HAP-1 (cell line): ENCODE measurements at regions not wholly inside any gene's neighbourhood (a gene's known extent, or its start where the extent isn't known, plus 50 kb on each side); places are given as distances from the start of the nearest gene placed in this dataset.

Experiments used
- DNase-seq, 2 experiments: peaks; one replicate each; pipeline ENCODE4 v3.0.0-alpha.2; 2016 to 2020; ENCODE audit warnings: low spot score in 2 of 2
- H3K27me3 ChIP-seq: fragments of 250-450 bp; sonication (Bioruptor Pico); 2 replicates; pipeline ENCODE4 v1.5.1; 2020; ENCODE audit warnings: low read depth, mild to moderate bottlenecking, moderate library complexity
- H3K36me3 ChIP-seq: fragments of 250-450 bp; sonication (Bioruptor Pico); replicated peaks from 2 replicates; pipeline ENCODE4 v1.5.1; 2020; ENCODE audit warnings: mild to moderate bottlenecking
- H3K4me1 ChIP-seq: fragments of 250-450 bp; sonication (Bioruptor Pico); 2 replicates; pipeline ENCODE4 v1.5.1; 2020; ENCODE audit warnings: mild to moderate bottlenecking
- H3K4me3 ChIP-seq: fragments of 250-450 bp; sonication (Bioruptor Pico); 2 replicates; pipeline ENCODE4 v1.5.1; 2020; ENCODE audit warnings: mild to moderate bottlenecking, moderate library complexity
- H3K9me3 ChIP-seq: fragments of 250-450 bp; sonication (Bioruptor Pico); 2 replicates; pipeline ENCODE4 v1.5.1; 2020; ENCODE audit warnings: mild to moderate bottlenecking, moderate library complexity
- in situ Hi-C: fragments of 300-500 bp; cut with MboI; formaldehyde crosslinking; loops from 3 replicates; pipeline ENCODE4 v1.14.3; 2020; ENCODE audit warnings: low sequenced_read_pairs, inconsistent platforms, mixed read lengths

DNA sequence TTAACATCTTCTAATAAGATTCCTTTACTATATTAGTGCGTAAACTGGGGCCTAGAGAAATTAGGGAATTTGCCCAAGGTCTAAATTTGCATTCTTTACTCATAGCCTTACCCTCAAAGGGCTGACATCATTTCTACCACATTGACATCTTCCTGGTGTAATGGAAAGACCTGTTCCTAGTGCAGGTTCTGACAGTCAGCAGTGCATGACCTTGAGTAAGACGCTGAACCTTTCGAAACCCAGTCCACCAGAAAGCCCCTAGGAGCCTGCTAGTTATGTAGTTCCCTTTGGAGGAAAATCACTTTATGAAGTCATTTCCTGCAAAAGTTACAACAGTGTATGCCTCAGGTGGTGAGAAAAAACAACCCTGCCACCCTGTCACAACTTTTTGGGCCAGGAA, 388.3 kb downstream of the TNS1 start:
- in situ Hi-C loops = no loop called here
- no peaks in the 10 kb centered on the region for H3K27me3 ChIP-seq

GRCh38 chr2:217614096-217614495, 388.7 kb downstream of the TNS1 start:
- Histone ChIP-seq H3K4me1 (no peaks in the 10 kb centered on the region), H3K36me3 (no peaks in the 10 kb centered on the region), H3K27me3 (no peaks in the 10 kb centered on the region), H3K4me3 (no peak overlapping the region), H3K9me3 (no peaks in the 10 kb centered on the region)
- in situ Hi-C loops = no loop called here
- DNase-seq = no peak

More for the DNA sequence above, 388.3 kb downstream of the TNS1 start:
- Histone ChIP-seq H3K4me1 (no peaks in the 10 kb centered on the region), H3K9me3 (no peaks in the 10 kb centered on the region), H3K4me3 (no peak overlapping the region), H3K36me3 (no peaks in the 10 kb centered on the region)
- no peak for DNase-seq

GRCh38 chr2:217612920-217613319, 389.9 kb downstream of the TNS1 start:
- in situ Hi-C loops = no loop called here
- H3K4me3 ChIP-seq = no peak overlapping the region
- DNase-seq = no peak

DNA sequence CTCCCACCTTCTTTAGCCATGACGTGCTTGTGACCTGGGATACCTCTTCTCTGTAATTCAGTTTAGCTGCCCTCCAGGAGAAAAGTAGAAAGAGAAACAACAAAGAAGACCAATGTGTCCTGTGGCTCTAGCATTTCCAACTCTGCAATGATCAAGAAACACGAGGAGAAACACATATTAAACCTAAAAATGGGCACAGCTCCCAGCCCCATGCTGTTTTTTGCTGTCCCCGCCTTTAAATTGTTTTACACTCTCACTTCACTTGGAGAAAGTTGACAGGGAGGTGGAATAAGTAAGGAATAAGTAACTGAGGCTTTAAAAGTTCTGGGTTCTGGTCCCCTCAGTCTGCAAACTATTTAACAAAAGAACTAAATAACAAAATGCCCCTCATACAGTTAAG, 390.6 kb downstream of the TNS1 start:
- in situ Hi-C loops = no loop called here
- no peaks in the 10 kb centered on the region for H3K36me3 ChIP-seq
- H3K4me3 ChIP-seq = no peak overlapping the region
- no peaks in the 10 kb centered on the region for H3K9me3 ChIP-seq
- DNase-seq = no peak
- no peaks in the 10 kb centered on the region for H3K27me3 ChIP-seq
- no peaks in the 10 kb centered on the region for H3K4me1 ChIP-seq

More at GRCh38 chr2:217612920-217613319, 389.9 kb downstream of the TNS1 start:
- no peaks in the 10 kb centered on the region for H3K4me1 ChIP-seq
- H3K9me3 ChIP-seq = no peaks in the 10 kb centered on the region
- H3K27me3 ChIP-seq = no peaks in the 10 kb centered on the region
- H3K36me3 ChIP-seq = no peaks in the 10 kb centered on the region

GRCh38 chr2:217611626-217612127, 391.1 kb downstream of the TNS1 start:
- in situ Hi-C loops = no loop called here
- Histone ChIP-seq H3K4me1 (no peaks in the 10 kb centered on the region), H3K36me3 (no peaks in the 10 kb centered on the region), H3K27me3 (no peaks in the 10 kb centered on the region), H3K4me3 (no peak overlapping the region), H3K9me3 (no peaks in the 10 kb centered on the region)
- DNase-seq = no peak

- no peaks in the 10 kb centered on the region for H3K4me1 ChIP-seq
- H3K4me3 ChIP-seq = no peak overlapping the region
- H3K36me3 ChIP-seq = no peaks in the 10 kb centered on the region
- H3K27me3 ChIP-seq = no peaks in the 10 kb centered on the region
- H3K9me3 ChIP-seq = no peaks in the 10 kb centered on the region
- no peak for DNase-seq
- in situ Hi-C loops = no loop called here
Observed at GRCh38 chr2:217611056-217611455, 391.7 kb downstream of the TNS1 start.

DNA sequence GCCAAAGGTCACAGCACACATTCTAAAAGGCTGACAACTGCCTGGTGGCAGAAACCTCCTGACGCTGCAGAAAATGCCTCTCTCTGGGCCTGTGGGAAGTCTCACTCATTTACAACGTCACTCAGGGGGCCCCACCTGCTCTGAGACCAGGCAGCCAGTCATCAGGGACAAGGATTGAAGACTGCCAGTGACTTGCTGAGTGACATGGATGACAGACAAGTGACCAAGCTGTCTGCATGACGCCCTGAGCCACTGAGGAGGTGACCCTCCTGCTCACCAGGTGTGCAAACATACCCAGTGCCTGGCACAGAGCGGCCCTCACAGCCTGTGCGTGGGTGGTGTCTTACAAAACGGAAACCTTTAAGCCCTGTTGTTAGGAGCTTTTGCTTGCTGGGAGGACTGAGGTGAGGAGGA, 392.4 kb downstream of the TNS1 start:
- Histone ChIP-seq H3K36me3 (no peaks in the 10 kb centered on the region), H3K9me3 (no peaks in the 10 kb centered on the region), H3K4me3 (no peak overlapping the region), H3K4me1 (no peaks in the 10 kb centered on the region), H3K27me3 (no peaks in the 10 kb centered on the region)
- in situ Hi-C loops = no loop called here
- DNase-seq = no peak

- in situ Hi-C loops = no loop called here
- no peaks in the 10 kb centered on the region for H3K4me1 ChIP-seq
- no peaks in the 10 kb centered on the region for H3K36me3 ChIP-seq
- no peak for DNase-seq
- H3K9me3 ChIP-seq = no peaks in the 10 kb centered on the region
- H3K27me3 ChIP-seq = no peaks in the 10 kb centered on the region
- no peak overlapping the region for H3K4me3 ChIP-seq
Observed at GRCh38 chr2:217609952-217610351, 392.8 kb downstream of the TNS1 start.

- Histone ChIP-seq H3K36me3 (no peaks in the 10 kb centered on the region), H3K27me3 (no peaks in the 10 kb centered on the region), H3K4me1 (no peaks in the 10 kb centered on the region), H3K4me3 (no peak overlapping the region), H3K9me3 (no peaks in the 10 kb centered on the region)
- no peak for DNase-seq
- in situ Hi-C loops = no loop called here
Observed at GRCh38 chr2:217606296-217606695, 396.5 kb downstream of the TNS1 start.

DNA sequence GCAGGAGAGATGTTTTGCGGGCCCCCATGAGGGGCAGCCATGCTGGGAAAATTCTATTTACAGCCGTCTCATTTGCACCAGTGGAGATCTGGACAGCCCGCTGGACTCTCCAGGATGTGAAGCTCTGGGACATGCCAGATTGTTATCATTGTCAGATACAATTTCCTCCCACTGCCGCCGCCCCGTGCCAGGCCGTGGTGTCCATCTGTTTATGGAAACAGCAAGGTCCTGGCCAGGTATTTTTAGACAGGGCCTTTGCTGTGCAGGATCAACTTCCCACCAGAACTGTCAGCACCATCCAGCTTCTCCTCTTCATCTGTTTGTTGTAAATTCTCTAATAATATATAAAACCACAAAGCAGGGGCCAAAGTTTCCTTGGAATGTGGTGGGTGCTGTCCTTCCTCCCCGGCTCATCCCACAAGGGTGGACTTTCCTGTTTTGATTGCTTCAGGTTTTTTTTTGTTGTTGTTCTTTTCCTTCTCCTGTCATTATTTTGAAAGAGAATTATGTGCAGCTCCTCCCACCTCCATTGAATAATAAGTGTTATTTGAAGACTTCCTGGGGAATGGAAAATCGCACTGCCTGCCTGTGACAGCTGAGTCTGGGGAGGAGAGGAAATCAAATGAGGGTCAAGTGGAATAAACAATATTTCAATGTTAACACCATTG, 398.1 kb downstream of the TNS1 start:
- in situ Hi-C loops = no loop called here
- no peak for DNase-seq
- H3K9me3 ChIP-seq = no peaks in the 10 kb centered on the region
- H3K4me3 ChIP-seq = no peak overlapping the region
- no peaks in the 10 kb centered on the region for H3K4me1 ChIP-seq
- no peaks in the 10 kb centered on the region for H3K36me3 ChIP-seq
- H3K27me3 ChIP-seq = no peaks in the 10 kb centered on the region

- no peak for DNase-seq
- Histone ChIP-seq H3K27me3 (peaks cover 12% of the 10 kb centered on the region; the same call in 1 of the 2 replicates), H3K4me3 (no peak overlapping the region), H3K9me3 (no peaks in the 10 kb centered on the region), H3K36me3 (no peaks in the 10 kb centered on the region), H3K4me1 (no peaks in the 10 kb centered on the region)
- in situ Hi-C loops = no loop called here
Observed at GRCh38 chr2:217601601-217602000, 401.2 kb downstream of the TNS1 start.

- in situ Hi-C loops = no loop called here
- no peaks in the 10 kb centered on the region for H3K36me3 ChIP-seq
- no peak for DNase-seq
- no peaks in the 10 kb centered on the region for H3K9me3 ChIP-seq
- H3K4me3 ChIP-seq = no peak overlapping the region
- H3K27me3 ChIP-seq = peaks cover 12% of the 10 kb centered on the region; the same call in 1 of the 2 replicates
- H3K4me1 ChIP-seq = no peaks in the 10 kb centered on the region
Observed at GRCh38 chr2:217599906-217600305, 402.9 kb downstream of the TNS1 start.

GRCh38 chr2:217597681-217598080, 405.1 kb downstream of the TNS1 start:
- H3K27me3 ChIP-seq = peaks cover 12% of the 10 kb centered on the region; the same call in 1 of the 2 replicates
- H3K4me1 ChIP-seq = no peaks in the 10 kb centered on the region
- in situ Hi-C loops = no loop called here
- no peak overlapping the region for H3K4me3 ChIP-seq
- H3K9me3 ChIP-seq = no peaks in the 10 kb centered on the region
- H3K36me3 ChIP-seq = no peaks in the 10 kb centered on the region
- no peak for DNase-seq

GRCh38 chr2:217597145-217597544, 405.6 kb downstream of the TNS1 start:
- H3K4me3 ChIP-seq = no peak overlapping the region
- no peaks in the 10 kb centered on the region for H3K9me3 ChIP-seq
- no peaks in the 10 kb centered on the region for H3K36me3 ChIP-seq
- peaks cover 12% of the 10 kb centered on the region; the same call in 1 of the 2 replicates for H3K27me3 ChIP-seq
- in situ Hi-C loops = no loop called here
- no peaks in the 10 kb centered on the region for H3K4me1 ChIP-seq
- no peak for DNase-seq

DNA sequence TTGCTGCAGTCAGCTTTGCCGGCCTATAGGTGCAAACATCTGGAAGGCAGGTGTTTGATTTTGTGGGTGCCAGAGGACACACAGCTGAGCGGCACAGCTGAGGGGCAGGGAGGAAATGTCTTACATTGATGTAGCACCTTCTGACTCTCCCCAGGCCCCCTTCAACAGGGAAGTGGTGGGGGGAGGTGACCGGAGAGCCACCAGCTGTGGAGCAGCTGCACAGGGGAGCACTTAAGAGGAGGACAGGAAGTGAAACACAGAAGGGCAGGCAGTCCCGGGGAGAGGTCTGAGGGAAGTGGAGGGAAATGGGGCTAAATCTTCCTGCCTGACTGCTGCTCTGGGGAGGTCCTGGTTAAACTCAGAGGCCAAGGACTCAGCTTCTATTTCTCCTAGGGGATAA, 409.1 kb downstream of the TNS1 start:
- Histone ChIP-seq H3K4me1 (no peaks in the 10 kb centered on the region), H3K36me3 (no peaks in the 10 kb centered on the region), H3K9me3 (no peaks in the 10 kb centered on the region), H3K27me3 (peaks cover 7% of the 10 kb centered on the region; the same call in 1 of the 2 replicates), H3K4me3 (no peak overlapping the region)
- in situ Hi-C loops = no loop called here
- no peak for DNase-seq
